Liver (tissue), 8 donors: ENCODE measurements at regions not wholly inside any gene's neighbourhood (a gene's known extent, or its start where the extent isn't known, plus 50 kb on each side); places are given as distances from the start of the nearest gene placed in this dataset.

Source experiments
- DNase-seq: peaks from one replicate; pipeline ENCODE4 v3.0.0-alpha.2; 2017; ENCODE audit warnings: low spot score
- H3K27ac ChIP-seq, 2 donors: one replicate each; pipeline ENCODE4 v1.7.0; 2013; ENCODE audit warnings: inconsistent platforms in 2 of 2, low read length in 2 of 2, control low read depth in 1 of 2, low read depth in 1 of 2, mild to moderate bottlenecking in 1 of 2
- H3K27me3 ChIP-seq, 4 donors: one replicate each; pipeline versions ENCODE4 v1.6.1 to v1.7.0; 2013; ENCODE audit warnings: low read length in 3 of 4, inconsistent platforms in 1 of 4, mild to moderate bottlenecking in 1 of 4, moderate library complexity in 1 of 4; ENCODE audit not compliant: control insufficient read depth in 4 of 4, insufficient read depth in 4 of 4
- H3K36me3 ChIP-seq, 4 donors: one replicate each; pipeline versions ENCODE4 v1.6.1 to v1.7.0; 2013; ENCODE audit warnings: low read length in 3 of 4, mild to moderate bottlenecking in 3 of 4, low read depth in 1 of 4, moderate library complexity in 1 of 4; ENCODE audit not compliant: control insufficient read depth in 4 of 4, insufficient read depth in 3 of 4
- H3K4me1 ChIP-seq, 4 donors: one replicate each; pipeline versions ENCODE4 v1.6.1 to v1.7.0; 2013; ENCODE audit warnings: low read length in 3 of 4, mild to moderate bottlenecking in 3 of 4, moderate library complexity in 1 of 4; ENCODE audit not compliant: control insufficient read depth in 4 of 4, insufficient read depth in 4 of 4
- H3K4me3 ChIP-seq, 3 donors: one replicate each; pipeline versions ENCODE4 v1.6.1 to v1.7.0; 2013; ENCODE audit warnings: low read length in 3 of 3, control low read depth in 1 of 3, low read depth in 1 of 3, mild to moderate bottlenecking in 1 of 3
- H3K9ac ChIP-seq, 2 donors: one replicate each; pipeline ENCODE4 v1.7.0; 2013; ENCODE audit warnings: low read length in 2 of 2, mild to moderate bottlenecking in 2 of 2, moderate library complexity in 2 of 2, control low read depth in 1 of 2, low read depth in 1 of 2
- H3K9me3 ChIP-seq, 4 donors: one replicate each; pipeline versions ENCODE4 v1.6.1 to v1.7.0; 2013; ENCODE audit warnings: low read length in 3 of 4; ENCODE audit not compliant: control insufficient read depth in 4 of 4
- ATF3 ChIP-seq: IDR thresholded peaks from 2 replicates; pipeline ENCODE4 v1.6.1; 2016; ENCODE audit warnings: antibody characterized with exemption
- CTCF ChIP-seq: fragments of 150-350 bp; IDR thresholded peaks from 2 replicates; pipeline ENCODE4 v1.5.1; 2017; ENCODE audit warnings: improper control_type of control experiment, low read depth, low read length; ENCODE audit not compliant: missing input control
- EGR1 ChIP-seq, 2 donors: IDR thresholded peaks; 2 replicates each; pipeline ENCODE4 v1.6.1; 2016 to 2018; ENCODE audit warnings: antibody characterized with exemption in 2 of 2, low read depth in 2 of 2
- FOXA1 ChIP-seq: IDR thresholded peaks from 2 replicates; pipeline ENCODE4 v1.6.1; 2016; ENCODE audit warnings: antibody characterized with exemption
- FOXA2 ChIP-seq: IDR thresholded peaks from 2 replicates; pipeline ENCODE4 v1.6.1; 2016; ENCODE audit warnings: antibody characterized with exemption
- GABPA ChIP-seq, 2 donors: IDR thresholded peaks in 1 of 2; conservative IDR thresholded peaks in 1 of 2; 2 replicates each; pipeline ENCODE4 v1.6.1; 2016; ENCODE audit warnings: antibody characterized with exemption in 2 of 2, mild to moderate bottlenecking in 1 of 2, moderate library complexity in 1 of 2
- HNF4A ChIP-seq, 2 donors: conservative IDR thresholded peaks; 2 replicates each; pipeline ENCODE4 v1.6.1; 2016; ENCODE audit warnings: antibody characterized with exemption in 2 of 2, mild to moderate bottlenecking in 2 of 2
- HNF4G ChIP-seq: IDR thresholded peaks from 2 replicates; pipeline ENCODE4 v1.6.1; 2016; ENCODE audit warnings: antibody characterized with exemption
- JUND ChIP-seq, 2 donors: IDR thresholded peaks; 2 replicates each; pipeline ENCODE4 v1.6.1; 2016; ENCODE audit warnings: antibody characterized with exemption in 2 of 2
- MAX ChIP-seq: IDR thresholded peaks from 2 replicates; pipeline ENCODE4 v1.6.1; 2016; ENCODE audit warnings: antibody characterized with exemption
- NR2F2 ChIP-seq: IDR thresholded peaks from 2 replicates; pipeline ENCODE4 v1.6.1; 2016; ENCODE audit warnings: antibody characterized with exemption
- RAD21 ChIP-seq, 2 donors: IDR thresholded peaks; 2 replicates each; pipeline ENCODE4 v1.6.1; 2016; ENCODE audit warnings: antibody characterized with exemption in 2 of 2, mild to moderate bottlenecking in 2 of 2
- REST ChIP-seq: IDR thresholded peaks from 2 replicates; pipeline ENCODE4 v1.6.1; 2016; ENCODE audit warnings: antibody characterized with exemption, mild to moderate bottlenecking
- SP1 ChIP-seq: IDR thresholded peaks from 2 replicates; pipeline ENCODE4 v1.6.1; 2018; ENCODE audit warnings: antibody characterized with exemption, mild to moderate bottlenecking
- TAF1 ChIP-seq: conservative IDR thresholded peaks from 2 replicates; pipeline ENCODE4 v1.6.1; 2016; ENCODE audit warnings: antibody characterized with exemption, mild to moderate bottlenecking
- YY1 ChIP-seq: IDR thresholded peaks from 2 replicates; pipeline ENCODE4 v1.6.1; 2016; ENCODE audit warnings: antibody characterized with exemption, mild to moderate bottlenecking
- ZBTB33 ChIP-seq: IDR thresholded peaks from 2 replicates; pipeline ENCODE4 v1.6.1; 2016; ENCODE audit warnings: antibody characterized with exemption
- WGBS: extraction: QIAGEN DNeasy Blood & Tissue Kit; methylation state at CpG from one replicate; pipeline ENCODE4 v1.1.7; 2013; 5-methylcytosine and 5-hydroxymethylcytosine counted together
- donor health status: healthy.
- donor health status: healthy.
- donor health status: healthy.
- donor health status: healthy.
- donor health status: healthy.

GRCh38 chr6:169320013-169320412 lies 66.4 kb upstream of the THBS2 start:
- WGBS = 74% methylated on average over 3 of the region's 3 CpGs
- no peaks in the 10 kb centered on the region for H3K36me3 ChIP-seq
- H3K27me3 ChIP-seq = no peaks in the 10 kb centered on the region
- H3K9me3 ChIP-seq = no peaks in the 10 kb centered on the region
- DNase-seq = no peak
- H3K27ac ChIP-seq = no peak overlapping the region
- no peak overlapping the region for H3K4me3 ChIP-seq
- TF ChIP-seq ATF3 (no peak), EGR1 (IDR thresholded peaks at IDR 0.05; ENCODE audit: low read depth in 2 of 2) (no peak), RAD21 (IDR thresholded peaks at IDR 0.05) (no peak), FOXA1 (no peak), JUND (IDR thresholded peaks at IDR 0.05) (no peak), SP1 (no peak), GABPA (IDR thresholded peaks at IDR 0.05 in 1 of 2, conservative IDR thresholded peaks at IDR 0.05 in 1 of 2) (no peak)
- H3K9ac ChIP-seq = no peak overlapping the region
- H3K4me1 ChIP-seq = no peaks in the 10 kb centered on the region

GRCh38 chr6:169317441-169318202 lies 64.0 kb upstream of the THBS2 start:
- Histone ChIP-seq H3K9ac (no peak overlapping the region), H3K27me3 (no peaks in the 10 kb centered on the region), H3K27ac (no peak overlapping the region), H3K4me1 (no peaks in the 10 kb centered on the region), H3K9me3 (no peaks in the 10 kb centered on the region), H3K4me3 (no peak overlapping the region), H3K36me3 (no peaks in the 10 kb centered on the region)
- WGBS = 87% methylated on average over 26 of the region's 26 CpGs
- no peak for DNase-seq
- TF ChIP-seq REST (no peak), GABPA (IDR thresholded peaks at IDR 0.05 in 1 of 2, conservative IDR thresholded peaks at IDR 0.05 in 1 of 2) (no peak), MAX (no peak), RAD21 (IDR thresholded peaks at IDR 0.05) (no peak), NR2F2 (no peak), YY1 (no peak), JUND (IDR thresholded peaks at IDR 0.05) (no peak)

GRCh38 chr6:169316651-169317050 lies 63.0 kb upstream of the THBS2 start:
- H3K36me3 ChIP-seq = no peaks in the 10 kb centered on the region
- H3K9ac ChIP-seq = no peak overlapping the region
- no peaks in the 10 kb centered on the region for H3K27me3 ChIP-seq
- H3K9me3 ChIP-seq = no peaks in the 10 kb centered on the region
- no peak for DNase-seq
- WGBS = 89% methylated on average over 5 of the region's 5 CpGs
- no peak overlapping the region for H3K4me3 ChIP-seq
- H3K4me1 ChIP-seq = no peaks in the 10 kb centered on the region
- H3K27ac ChIP-seq = no peak overlapping the region
- TF ChIP-seq JUND (IDR thresholded peaks at IDR 0.05) (no peak), YY1 (no peak), CTCF (no peak), HNF4G (no peak), TAF1 (no peak), HNF4A (conservative IDR thresholded peaks at IDR 0.05) (no peak), RAD21 (IDR thresholded peaks at IDR 0.05) (no peak), FOXA1 (no peak), ZBTB33 (no peak), MAX (no peak), NR2F2 (no peak), SP1 (no peak), FOXA2 (no peak), GABPA (IDR thresholded peaks at IDR 0.05 in 1 of 2, conservative IDR thresholded peaks at IDR 0.05 in 1 of 2) (no peak)
